Neuron (in vitro differentiated cells): ENCODE measurements at regions not wholly inside any gene's neighbourhood (a gene's known extent, or its start where the extent isn't known, plus 50 kb on each side); places are given as distances from the start of the nearest gene placed in this dataset.
A peak's percentile ranks its signal among the peaks of the same experiment; 100 is the strongest.
"Not testable (repeated sequence)": the region's sequence is repeated elsewhere in the genome, so short reads cannot be mapped to it uniquely, and the experiment has no call there.

Experiments
- H2AFZ ChIP-seq: one replicate; pipeline ENCODE4 v1.6.1; 2013; ENCODE audit warnings: low read depth, mild to moderate bottlenecking, inconsistent platforms, low read length, moderate library complexity
- H3K27me3 ChIP-seq: one replicate; pipeline ENCODE4 v1.6.1; 2013; ENCODE audit warnings: low read length; ENCODE audit not compliant: insufficient read depth
- H3K36me3 ChIP-seq: one replicate; pipeline ENCODE4 v1.6.1; 2013; ENCODE audit warnings: low read length; ENCODE audit not compliant: insufficient read depth
- H3K4me1 ChIP-seq: one replicate; pipeline ENCODE4 v1.6.1; 2013; ENCODE audit warnings: low read length; ENCODE audit not compliant: insufficient read depth
- H3K4me3 ChIP-seq: 2 replicates; pipeline ENCODE4 v1.5.1; 2013; ENCODE audit warnings: mild to moderate bottlenecking, low read length, moderate library complexity
- H3K9me3 ChIP-seq: one replicate; pipeline ENCODE4 v1.6.1; 2013; ENCODE audit warnings: low read length

- H2AFZ ChIP-seq, H3K9me3 ChIP-seq, H3K36me3 ChIP-seq, H3K4me3 ChIP-seq, H3K27me3 ChIP-seq, H3K4me1 ChIP-seq: not testable (repeated sequence)
Observed at GRCh38 chr5:117533051-117533670, 958.5 kb upstream of the SEMA6A start.

- H3K9me3 ChIP-seq = no peaks in the 10 kb centered on the region
Observed at GRCh38 chr5:117519957-117520500, 945.4 kb upstream of the SEMA6A start.

GRCh38 chr5:117504305-117504704, 929.7 kb upstream of the SEMA6A start:
- H3K4me3 ChIP-seq = no peak overlapping the region
- no peaks in the 10 kb centered on the region for H3K4me1 ChIP-seq
- H3K27me3 ChIP-seq = no peaks in the 10 kb centered on the region
- no peaks in the 10 kb centered on the region for H3K9me3 ChIP-seq
- H3K36me3 ChIP-seq = no peaks in the 10 kb centered on the region
- no peak overlapping the region for H2AFZ ChIP-seq

More at GRCh38 chr5:117519957-117520500, 945.4 kb upstream of the SEMA6A start:
- Histone ChIP-seq H3K27me3 (no peaks in the 10 kb centered on the region), H3K4me1 (no peaks in the 10 kb centered on the region), H3K36me3 (no peaks in the 10 kb centered on the region), H2AFZ (no peak overlapping the region), H3K4me3 (no peak overlapping the region)

GRCh38 chr5:117497601-117498000, 923.0 kb upstream of the SEMA6A start:
- Histone ChIP-seq H3K36me3 (no peaks in the 10 kb centered on the region), H3K4me3 (no peak overlapping the region), H3K4me1 (no peaks in the 10 kb centered on the region), H3K27me3 (no peaks in the 10 kb centered on the region), H3K9me3 (no peaks in the 10 kb centered on the region), H2AFZ (no peak overlapping the region)

GRCh38 chr5:117496801-117497200, 922.2 kb upstream of the SEMA6A start:
- Histone ChIP-seq H3K4me3 (no peak overlapping the region), H3K4me1 (no peaks in the 10 kb centered on the region), H3K27me3 (no peaks in the 10 kb centered on the region), H2AFZ (no peak overlapping the region), H3K9me3 (no peaks in the 10 kb centered on the region), H3K36me3 (no peaks in the 10 kb centered on the region)

GRCh38 chr5:117494188-117494587, 919.6 kb upstream of the SEMA6A start:
- Histone ChIP-seq H3K4me3 (no peak overlapping the region), H3K27me3 (no peaks in the 10 kb centered on the region)

GRCh38 chr5:117488976-117489500, 914.4 kb upstream of the SEMA6A start:
- Histone ChIP-seq H2AFZ (no peak overlapping the region), H3K36me3 (no peaks in the 10 kb centered on the region), H3K4me1 (no peaks in the 10 kb centered on the region), H3K4me3 (no peak overlapping the region), H3K9me3 (no peaks in the 10 kb centered on the region), H3K27me3 (no peaks in the 10 kb centered on the region)

More at GRCh38 chr5:117494188-117494587, 919.6 kb upstream of the SEMA6A start:
- no peaks in the 10 kb centered on the region for H3K36me3 ChIP-seq
- H2AFZ ChIP-seq = no peak overlapping the region
- no peaks in the 10 kb centered on the region for H3K9me3 ChIP-seq
- H3K4me1 ChIP-seq = no peaks in the 10 kb centered on the region

- Histone ChIP-seq H3K36me3 (no peaks in the 10 kb centered on the region), H2AFZ (no peak overlapping the region), H3K4me3 (no peak overlapping the region), H3K27me3 (no peaks in the 10 kb centered on the region), H3K4me1 (no peaks in the 10 kb centered on the region), H3K9me3 (no peaks in the 10 kb centered on the region)
Observed at GRCh38 chr5:117487556-117487955, 912.9 kb upstream of the SEMA6A start.

GRCh38 chr5:117486879-117487391, 912.3 kb upstream of the SEMA6A start:
- Histone ChIP-seq H2AFZ (no peak overlapping the region), H3K4me3 (no peak overlapping the region), H3K36me3 (no peaks in the 10 kb centered on the region), H3K27me3 (no peaks in the 10 kb centered on the region), H3K4me1 (no peaks in the 10 kb centered on the region), H3K9me3 (no peaks in the 10 kb centered on the region)

- Histone ChIP-seq H3K36me3 (no peaks in the 10 kb centered on the region), H3K4me1 (no peaks in the 10 kb centered on the region), H3K9me3 (no peaks in the 10 kb centered on the region), H3K27me3 (no peaks in the 10 kb centered on the region), H3K4me3 (no peak overlapping the region), H2AFZ (no peak overlapping the region)
Observed at GRCh38 chr5:117486261-117486660, 911.6 kb upstream of the SEMA6A start.

- Histone ChIP-seq H3K4me3 (no peak overlapping the region), H3K27me3 (no peaks in the 10 kb centered on the region), H2AFZ (no peak overlapping the region), H3K4me1 (peaks cover 18% of the 10 kb centered on the region), H3K36me3 (no peaks in the 10 kb centered on the region), H3K9me3 (no peaks in the 10 kb centered on the region)
Observed at GRCh38 chr5:117475919-117476318, 901.3 kb upstream of the SEMA6A start.

- peak overlapping the region; percentile 2 for H3K4me3 ChIP-seq
- H3K27me3 ChIP-seq = no peaks in the 10 kb centered on the region
- H3K36me3 ChIP-seq = no peaks in the 10 kb centered on the region
- peaks cover 18% of the 10 kb centered on the region for H3K4me1 ChIP-seq
- no peak overlapping the region for H2AFZ ChIP-seq
- no peaks in the 10 kb centered on the region for H3K9me3 ChIP-seq
Observed at GRCh38 chr5:117473165-117473564, 898.5 kb upstream of the SEMA6A start.

- H3K4me3 ChIP-seq = no peak overlapping the region
- no peaks in the 10 kb centered on the region for H3K9me3 ChIP-seq
- no peaks in the 10 kb centered on the region for H3K36me3 ChIP-seq
- peaks cover 7% of the 10 kb centered on the region for H3K4me1 ChIP-seq
- no peak overlapping the region for H2AFZ ChIP-seq
- H3K27me3 ChIP-seq = no peaks in the 10 kb centered on the region
Observed at GRCh38 chr5:117463881-117464570, 889.4 kb upstream of the SEMA6A start.
